AG08396 (cell line): ENCODE measurements at regions not wholly inside any gene's neighbourhood (a gene's known extent, or its start where the extent isn't known, plus 50 kb on each side); places are given as distances from the start of the nearest gene placed in this dataset.

Source experiments
- DNase-seq: peaks from one replicate; pipeline ENCODE4 v3.0.0; 2012; ENCODE audit warnings: low spot score, mixed read lengths

GRCh38 chr6:8526624-8527023 is 91.3 kb upstream of the SLC35B3 start:
- no peak for DNase-seq

- no peak for DNase-seq
Observed at GRCh38 chr6:8525370-8525769, 90.0 kb upstream of the SLC35B3 start.

- no peak for DNase-seq
Observed at GRCh38 chr6:8513174-8513573, 77.8 kb upstream of the SLC35B3 start.

DNA sequence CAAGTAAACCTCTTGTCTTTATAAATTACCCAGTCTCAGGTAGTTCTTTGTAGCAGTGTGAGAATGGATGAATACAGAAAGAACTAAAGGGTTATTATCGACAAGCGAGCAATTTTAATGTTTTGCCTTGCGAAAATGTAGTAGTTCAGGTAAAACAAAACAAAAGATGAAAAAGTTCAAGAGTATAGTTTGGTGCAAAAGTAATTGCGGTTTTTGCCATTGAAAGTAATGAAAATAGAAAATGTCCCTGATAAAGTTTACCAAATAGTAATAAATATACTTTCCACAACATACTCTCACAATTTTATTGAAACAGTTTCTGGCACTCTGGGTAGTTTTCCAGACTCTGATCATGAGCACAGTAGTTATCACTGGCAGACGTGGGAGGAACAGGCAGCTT is 71.9 kb upstream of the SLC35B3 start:
- no peak for DNase-seq

DNA sequence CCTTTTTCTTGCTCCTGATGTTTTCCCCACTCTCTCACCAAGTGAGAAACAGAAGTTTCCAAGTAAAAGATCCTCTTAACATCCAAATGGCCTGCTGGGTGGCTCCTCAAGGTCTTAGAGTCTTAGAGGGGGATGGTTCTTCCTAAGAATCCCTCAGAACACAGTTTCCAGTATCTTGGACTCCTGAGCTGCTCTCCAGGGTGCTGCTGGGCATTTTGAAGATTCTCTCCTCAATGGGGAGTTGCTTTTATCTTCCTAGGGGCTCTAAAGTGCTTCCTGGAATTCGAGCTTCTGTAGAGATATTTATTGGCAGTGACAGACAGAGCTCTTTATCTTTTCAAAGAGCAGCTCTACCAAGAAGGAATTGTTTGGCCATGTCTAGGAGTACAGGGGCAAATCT is 70.8 kb upstream of the SLC35B3 start:
- no peak for DNase-seq

GRCh38 chr6:8499540-8499939 is 64.2 kb upstream of the SLC35B3 start:
- no peak for DNase-seq

- no peak for DNase-seq
Observed at GRCh38 chr6:8494730-8495129, 59.4 kb upstream of the SLC35B3 start.

GRCh38 chr6:8492536-8493133 is 57.3 kb upstream of the SLC35B3 start:
- no peak for DNase-seq
